HG03045 (cell line): ENCODE measurements at regions not wholly inside any gene's neighbourhood (a gene's known extent, or its start where the extent isn't known, plus 50 kb on each side); places are given as distances from the start of the nearest gene placed in this dataset.
A peak's percentile ranks its signal among the peaks of the same experiment; 100 is the strongest.

Source experiments
- ATAC-seq: cut with Tn5 transposase; IDR thresholded peaks from one replicate; pipeline ENCODE4 v1.9.1; 2021; ENCODE audit warnings: mild to moderate bottlenecking, moderate library complexity; ENCODE audit not compliant: unreplicated experiment

DNA sequence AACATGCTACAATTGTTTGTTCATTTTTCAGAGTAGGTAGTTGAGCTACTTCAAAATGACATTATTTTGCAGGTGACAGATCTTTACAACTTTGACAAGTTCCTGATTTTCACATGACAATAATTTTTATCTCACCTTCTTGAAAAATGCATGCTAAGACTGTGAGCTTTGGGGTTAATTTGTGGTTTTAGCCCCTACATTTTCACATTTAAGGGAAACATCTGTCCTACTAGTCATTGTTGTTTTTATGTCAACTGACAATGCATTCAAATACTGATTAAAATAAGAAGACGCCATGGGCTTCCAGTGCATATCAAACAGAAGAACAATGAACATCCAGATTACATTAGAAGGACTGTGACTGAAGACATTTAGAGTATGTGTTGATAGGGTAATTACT, 1470.8 kb upstream of the TENM4 start:
- no peak for ATAC-seq

GRCh38 chr11:80900265-80900664, 1459.4 kb upstream of the TENM4 start:
- no peak for ATAC-seq

GRCh38 chr11:80899381-80899780, 1458.6 kb upstream of the TENM4 start:
- no peak for ATAC-seq

DNA sequence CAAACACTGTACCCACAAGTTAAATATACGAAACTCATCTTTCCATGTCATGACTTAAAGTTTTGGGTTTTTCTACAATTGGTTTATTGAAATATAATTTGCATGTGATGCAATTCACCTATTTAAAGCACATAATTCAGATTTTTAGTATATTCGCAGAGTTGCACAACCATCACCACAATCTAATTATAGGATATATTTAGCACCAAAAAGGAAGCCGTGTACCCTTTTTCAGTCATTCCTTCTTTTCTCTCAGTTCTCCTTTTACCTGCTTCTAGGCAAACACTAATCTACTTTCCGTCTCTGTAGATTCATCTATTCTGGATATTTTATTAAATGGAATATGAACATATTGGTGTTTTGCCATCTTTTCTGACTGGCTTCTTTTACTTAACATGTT, 1458.1 kb upstream of the TENM4 start:
- no peak for ATAC-seq

GRCh38 chr11:80886684-80887083, 1445.9 kb upstream of the TENM4 start:
- ATAC-seq, result no peak

DNA sequence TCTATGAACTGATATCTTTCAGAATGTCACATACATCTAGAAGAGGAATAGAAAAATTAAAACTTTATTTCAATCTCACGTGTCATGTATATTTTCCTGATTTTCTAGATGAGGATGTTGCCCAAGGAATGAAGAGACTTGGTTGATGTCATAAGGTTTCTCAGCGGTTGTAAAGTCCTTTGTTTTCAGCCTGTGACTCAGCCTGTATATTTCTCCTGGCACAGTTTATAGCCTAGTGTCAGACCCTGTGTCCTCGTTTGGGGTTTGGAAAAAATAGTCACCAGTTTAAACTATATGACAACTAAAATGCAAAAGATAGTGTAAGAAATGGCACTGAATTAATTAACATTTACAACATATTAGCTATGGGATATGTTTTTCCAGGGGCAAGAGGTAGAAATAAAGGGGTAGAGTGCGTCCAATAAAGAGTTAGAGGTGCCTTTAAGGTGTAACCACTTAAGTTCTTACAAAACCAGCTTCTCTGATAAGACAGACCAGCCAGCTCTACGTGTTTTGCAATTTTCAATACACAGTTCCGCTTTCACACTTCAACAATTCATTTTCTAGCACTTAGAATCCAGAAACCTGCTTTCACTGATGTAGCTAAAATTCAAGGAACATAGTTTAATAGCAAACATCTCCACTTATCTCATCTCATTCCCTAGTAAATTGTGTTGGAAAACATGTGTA, 1432.6 kb upstream of the TENM4 start:
- ATAC-seq, result no peak

GRCh38 chr11:80872116-80872728, 1431.4 kb upstream of the TENM4 start:
- ATAC-seq, result no peak

DNA sequence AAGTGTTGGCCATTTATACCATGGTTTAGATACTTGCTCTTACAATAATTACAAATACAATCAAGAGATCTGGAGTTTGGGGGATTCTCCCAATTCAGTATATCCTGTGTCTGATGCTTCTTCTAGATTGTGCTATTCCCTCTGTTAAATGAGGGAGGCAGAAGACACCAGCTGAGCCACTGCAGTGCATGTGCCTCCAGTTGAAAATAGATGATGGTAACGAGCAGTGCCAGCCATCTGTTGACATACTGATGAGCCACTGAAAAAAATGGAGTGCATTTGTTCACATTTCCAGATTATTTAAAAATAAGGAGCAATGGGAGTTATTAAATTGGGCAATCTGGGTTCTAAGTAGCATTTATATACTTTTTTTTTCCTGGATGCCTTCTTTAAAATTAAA, 1428.0 kb upstream of the TENM4 start:
- no peak for ATAC-seq

GRCh38 chr11:80862011-80862410, 1421.2 kb upstream of the TENM4 start:
- ATAC-seq, result no peak

DNA sequence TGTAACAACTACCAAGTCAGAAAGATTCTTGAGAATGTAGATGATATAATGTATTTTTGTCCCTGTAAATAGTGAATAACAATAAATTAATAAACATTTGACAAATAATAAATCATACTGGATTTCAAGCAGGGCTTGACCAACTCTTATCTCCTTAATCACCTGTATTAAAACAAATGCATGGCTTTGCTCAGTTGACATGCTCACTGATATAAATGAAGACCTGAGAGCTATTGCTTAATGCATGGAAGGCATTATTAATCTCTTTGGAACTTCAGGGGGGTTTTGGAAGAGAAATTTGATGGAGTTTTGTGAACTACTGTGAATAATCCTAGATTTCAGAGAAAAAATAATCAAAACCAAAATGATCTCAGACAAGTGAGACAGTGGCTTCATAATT, 1420.4 kb upstream of the TENM4 start:
- ATAC-seq, result no peak

- no peak for ATAC-seq
These were observed 1419.8 kb upstream of the TENM4 start for GRCh38 chr11:80860632-80861031.

DNA sequence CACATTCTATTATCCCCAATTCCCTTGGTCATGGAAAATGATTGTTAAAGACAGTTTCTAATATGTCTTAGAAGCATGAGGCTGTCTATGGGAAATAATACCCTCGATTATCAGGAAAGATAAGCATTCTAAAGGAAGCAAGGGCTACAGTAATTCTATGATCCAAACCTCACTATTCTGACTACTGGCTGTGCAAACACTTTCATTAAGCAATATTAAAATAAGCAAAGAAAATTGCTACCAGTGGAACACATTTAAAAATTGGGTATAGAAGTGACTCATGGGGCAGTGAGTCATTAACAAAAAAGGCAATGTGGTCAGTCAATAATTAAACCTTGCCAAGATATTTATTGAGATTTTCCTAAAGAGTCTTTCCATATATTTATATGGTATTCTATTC, 1415.2 kb upstream of the TENM4 start:
- no peak for ATAC-seq

DNA sequence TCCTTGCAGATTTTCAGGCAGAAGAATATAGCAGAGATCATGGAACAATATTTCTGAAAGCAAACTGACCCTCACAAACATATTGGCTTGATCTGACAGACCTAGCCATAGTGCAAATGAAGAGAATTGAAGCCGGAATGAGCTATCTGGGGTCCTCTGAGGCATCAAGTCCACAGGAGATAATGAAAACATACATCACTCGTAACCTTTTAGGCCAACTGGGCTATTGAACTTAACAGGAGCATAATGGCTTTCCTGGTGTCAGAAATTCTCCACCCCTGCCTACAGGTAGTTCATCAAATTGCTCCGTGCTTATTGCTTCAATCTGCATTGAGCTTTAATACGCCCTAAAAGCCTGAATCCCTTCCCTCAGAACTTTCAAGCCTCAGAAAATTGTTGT, 1414.6 kb upstream of the TENM4 start:
- no peak for ATAC-seq

- peak; percentile 41 for ATAC-seq
These were observed 1408.4 kb upstream of the TENM4 start for GRCh38 chr11:80849253-80849652.

DNA sequence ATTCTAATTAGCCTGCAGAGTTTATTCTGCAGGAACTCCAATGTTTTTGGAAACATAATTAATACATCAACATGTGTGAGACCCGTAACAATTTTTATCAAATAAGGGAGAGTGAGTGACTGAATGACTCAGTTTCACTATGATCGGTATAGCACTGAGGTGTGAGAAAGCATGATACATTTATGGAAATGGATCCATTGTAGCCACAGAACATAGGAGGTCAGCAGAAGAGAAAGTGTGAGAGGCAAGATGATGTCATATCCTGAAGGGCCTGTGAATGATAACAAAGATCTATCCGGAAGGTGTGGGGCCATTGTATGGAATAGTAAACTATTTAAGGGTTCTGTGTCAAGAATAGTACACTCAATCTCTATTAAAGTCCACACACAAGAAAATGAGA, 1406.1 kb upstream of the TENM4 start:
- peak; percentile 93 for ATAC-seq

DNA sequence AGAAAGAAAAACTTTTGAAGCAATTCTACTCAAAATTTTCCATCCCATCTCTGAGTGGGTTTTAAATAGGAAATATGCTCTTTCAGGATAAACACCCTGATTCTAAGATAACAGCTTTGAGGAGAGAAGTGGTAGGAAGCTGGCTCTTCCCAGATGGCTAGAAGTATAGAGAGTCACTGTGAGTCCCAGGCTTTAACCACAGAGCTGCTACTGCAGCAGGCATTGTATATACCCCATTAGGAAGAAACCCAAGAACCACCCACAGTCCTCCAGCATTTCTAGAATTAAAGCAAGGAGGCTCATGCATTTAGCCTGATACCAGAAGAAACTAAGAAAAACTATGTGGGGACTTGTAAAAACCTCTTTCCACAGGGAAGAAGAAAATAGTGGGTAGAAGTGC, 1405.6 kb upstream of the TENM4 start:
- no peak for ATAC-seq

DNA sequence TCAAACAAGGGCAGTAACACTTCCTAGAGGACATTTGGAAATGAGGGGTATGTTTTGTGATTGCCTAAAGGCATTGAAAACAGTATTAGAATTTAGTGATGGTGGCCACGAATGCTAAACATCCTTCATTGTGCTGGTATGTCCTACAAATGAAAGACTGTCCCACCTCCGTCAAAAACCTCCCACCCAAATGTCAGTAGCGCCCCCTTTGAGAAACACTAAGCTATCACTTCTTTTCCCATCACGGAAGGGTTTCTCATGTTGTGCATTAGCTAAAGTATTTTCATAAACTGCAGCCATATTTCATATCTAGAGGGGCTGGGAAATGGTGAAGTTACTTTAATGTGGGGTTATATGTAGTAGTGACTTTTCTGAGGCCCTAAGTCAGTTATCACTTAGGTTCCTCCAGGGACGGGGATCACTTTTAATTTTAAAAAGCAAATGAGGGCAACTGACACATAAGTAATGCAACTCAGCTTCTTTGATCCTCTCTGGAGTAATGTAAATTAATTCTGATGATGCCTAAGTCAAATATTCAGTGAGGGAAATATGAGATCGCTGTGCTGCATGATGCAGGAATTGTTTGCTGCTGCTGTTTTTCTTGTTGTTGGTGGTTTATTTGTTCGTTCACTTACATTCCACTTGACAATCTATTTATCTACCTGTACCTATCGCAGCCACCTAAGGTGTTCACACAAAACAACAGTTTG, 1403.4 kb upstream of the TENM4 start:
- no peak for ATAC-seq

DNA sequence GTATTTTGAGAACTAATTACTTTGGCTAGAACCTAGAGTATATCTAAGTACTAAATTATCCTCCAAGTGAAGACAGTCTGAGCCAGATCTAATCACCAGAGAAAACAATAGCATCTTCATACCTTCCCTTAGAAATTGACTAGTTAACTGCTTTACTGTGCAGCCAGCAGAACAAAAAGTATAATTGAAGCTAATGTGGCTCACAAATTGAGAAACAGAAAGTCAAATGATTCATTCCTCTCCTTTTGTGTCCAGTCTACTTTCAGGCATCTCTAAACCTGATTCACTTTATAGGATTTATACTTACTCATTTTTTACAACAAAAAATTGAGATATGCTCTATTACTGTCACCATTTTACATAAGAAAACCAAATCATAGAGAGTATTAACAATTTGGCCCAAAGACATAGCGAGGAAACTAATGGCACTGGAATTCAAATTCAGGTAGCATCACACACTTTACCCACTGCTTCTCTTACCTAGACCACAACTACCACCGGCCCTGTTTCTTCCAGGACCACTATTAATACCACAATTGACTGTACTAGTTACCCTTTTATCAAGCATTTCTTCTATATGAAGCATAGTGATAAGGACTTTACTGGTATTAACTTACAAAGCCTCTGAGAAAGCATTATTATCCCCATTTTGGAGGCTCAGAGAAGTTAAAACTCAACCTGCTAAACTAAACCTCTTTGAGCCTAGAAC, 1402.6 kb upstream of the TENM4 start:
- ATAC-seq, result no peak

GRCh38 chr11:80842246-80842645, 1401.4 kb upstream of the TENM4 start:
- ATAC-seq, result no peak

- no peak for ATAC-seq
These were observed 1400.8 kb upstream of the TENM4 start for GRCh38 chr11:80841675-80842074.

GRCh38 chr11:80838153-80838552, 1397.3 kb upstream of the TENM4 start:
- ATAC-seq, result no peak

- ATAC-seq, result no peak
These were observed 1396.2 kb upstream of the TENM4 start for GRCh38 chr11:80837051-80837450.
